DOHH2 (cell line): ENCODE measurements at regions not wholly inside any gene's neighbourhood (a gene's known extent, or its start where the extent isn't known, plus 50 kb on each side); places are given as distances from the start of the nearest gene placed in this dataset.

ENCODE experiments used
- H3F3A ChIP-seq: fragments of 200-600 bp; sonication (generic), shearing (Covaris generic); 2 replicates; pipeline ENCODE4 v1.6.0; 2016; ENCODE audit warnings: antibody characterized with exemption, mild to moderate bottlenecking; ENCODE audit not compliant: control insufficient read depth, insufficient read depth
- H3K27ac ChIP-seq: fragments of 200-600 bp; sonication (generic); 2 replicates; pipeline ENCODE4 v1.5.1; 2014; ENCODE audit warnings: low read depth, mild to moderate bottlenecking, low read length, moderate library complexity
- H3K27me3 ChIP-seq: fragments of 200-600 bp; sonication (generic); 2 replicates; pipeline ENCODE4 v1.6.1; 2014; ENCODE audit warnings: mild to moderate bottlenecking, low read length, mixed read lengths; ENCODE audit not compliant: control insufficient read depth
- H3K36me3 ChIP-seq: fragments of 200-600 bp; sonication (generic); 2 replicates; pipeline ENCODE4 v1.6.1; 2014; ENCODE audit warnings: mild to moderate bottlenecking, low read length, moderate library complexity, mixed read lengths; ENCODE audit not compliant: control insufficient read depth
- H3K4me1 ChIP-seq: fragments of 200-600 bp; sonication (generic); 2 replicates; pipeline ENCODE4 v1.6.1; 2014; ENCODE audit warnings: mild to moderate bottlenecking, low read length, mixed read lengths; ENCODE audit not compliant: control insufficient read depth
- H3K4me2 ChIP-seq: fragments of 200-600 bp; sonication (generic); 2 replicates; pipeline ENCODE4 v1.6.0; 2014; ENCODE audit warnings: mild to moderate bottlenecking, low read length, moderate library complexity
- H3K4me3 ChIP-seq: fragments of 200-600 bp; sonication (generic); 2 replicates; pipeline ENCODE4 v1.5.1; 2014; ENCODE audit warnings: mild to moderate bottlenecking, low read length, mixed read lengths
- H3K79me2 ChIP-seq: fragments of 200-600 bp; sonication (generic); 2 replicates; pipeline ENCODE4 v1.6.1; 2014; ENCODE audit warnings: mild to moderate bottlenecking, low read length, mixed read lengths; ENCODE audit not compliant: control insufficient read depth
- H3K9me2 ChIP-seq: fragments of 200-600 bp; sonication (generic); replicated peaks from 2 replicates; pipeline ENCODE4 v1.6.1; 2014; ENCODE audit warnings: mild to moderate bottlenecking, low read length, mixed read lengths; ENCODE audit not compliant: control insufficient read depth
- H3K9me3 ChIP-seq: fragments of 200-600 bp; sonication (generic); 2 replicates; pipeline ENCODE4 v1.6.1; 2014; ENCODE audit warnings: antibody characterized with exemption, low read length, mixed read lengths; ENCODE audit not compliant: control insufficient read depth, insufficient read depth
- H4K20me1 ChIP-seq: fragments of 200-600 bp; sonication (generic); 2 replicates; pipeline ENCODE4 v1.6.0; 2014; ENCODE audit warnings: low read depth, mild to moderate bottlenecking, antibody characterized with exemption, low read length, moderate library complexity; ENCODE audit not compliant: control insufficient read depth, insufficient read depth
- CTCF ChIP-seq: fragments of 200-600 bp; sonication (generic); IDR thresholded peaks from one replicate; pipeline ENCODE4 v1.5.1; 2014; ENCODE audit warnings: antibody characterized with exemption, mild to moderate bottlenecking, low read depth, low read length; ENCODE audit not compliant: poor library complexity, severe bottlenecking
- EZH2phosphoT487 ChIP-seq: fragments of 200-600 bp; sonication (generic); IDR thresholded peaks from 2 replicates; pipeline ENCODE4 v1.6.1; 2017; ENCODE audit warnings: borderline replicate concordance, mild to moderate bottlenecking, antibody characterized with exemption, low read length, moderate library complexity, mixed read lengths

GRCh38 chr7:46559194-46559832, 638.2 kb upstream of the IGFBP3 start:
- Histone ChIP-seq H3F3A (no peaks in the 10 kb centered on the region), H3K4me2 (no peak overlapping the region), H3K4me1 (no peaks in the 10 kb centered on the region), H3K9me3 (no peaks in the 10 kb centered on the region), H3K79me2 (no peaks in the 10 kb centered on the region), H3K36me3 (no peaks in the 10 kb centered on the region), H3K4me3 (no peak overlapping the region), H4K20me1 (no peaks in the 10 kb centered on the region), H3K27me3 (no peaks in the 10 kb centered on the region), H3K27ac (no peak overlapping the region), H3K9me2 (no peaks in the 10 kb centered on the region)
- TF ChIP-seq EZH2phosphoT487 (no peak), CTCF (no peak)

- H4K20me1 ChIP-seq: no peaks in the 10 kb centered on the region
- no peaks in the 10 kb centered on the region for H3K4me1 ChIP-seq
- no peaks in the 10 kb centered on the region for H3F3A ChIP-seq
- H3K4me2 ChIP-seq: no peak overlapping the region
- no peak overlapping the region for H3K4me3 ChIP-seq
- H3K27me3 ChIP-seq: no peaks in the 10 kb centered on the region
- no peaks in the 10 kb centered on the region for H3K9me3 ChIP-seq
- no peak overlapping the region for H3K27ac ChIP-seq
- TF ChIP-seq EZH2phosphoT487 (no peak), CTCF (no peak)
- no peaks in the 10 kb centered on the region for H3K36me3 ChIP-seq
- no peaks in the 10 kb centered on the region for H3K79me2 ChIP-seq
- H3K9me2 ChIP-seq: no peaks in the 10 kb centered on the region
Observed at GRCh38 chr7:46558482-46559193, 637.6 kb upstream of the IGFBP3 start.

GRCh38 chr7:46557781-46558180, 636.7 kb upstream of the IGFBP3 start:
- H3K9me3 ChIP-seq: no peaks in the 10 kb centered on the region
- H3K27me3 ChIP-seq: no peaks in the 10 kb centered on the region
- H4K20me1 ChIP-seq: no peaks in the 10 kb centered on the region
- no peak overlapping the region for H3K4me3 ChIP-seq
- H3K4me1 ChIP-seq: no peaks in the 10 kb centered on the region
- no peak for TF ChIP-seq CTCF
- TF ChIP-seq EZH2phosphoT487: no peak
- no peaks in the 10 kb centered on the region for H3F3A ChIP-seq
- H3K4me2 ChIP-seq: no peak overlapping the region
- H3K27ac ChIP-seq: no peak overlapping the region
- no peaks in the 10 kb centered on the region for H3K9me2 ChIP-seq
- H3K36me3 ChIP-seq: no peaks in the 10 kb centered on the region
- H3K79me2 ChIP-seq: no peaks in the 10 kb centered on the region
